ENCODE measurements at regions not wholly inside any gene's neighbourhood (a gene's known extent, or its start where the extent isn't known, plus 50 kb on each side); places are given as distances from the start of the nearest gene placed in this dataset.

DNA sequence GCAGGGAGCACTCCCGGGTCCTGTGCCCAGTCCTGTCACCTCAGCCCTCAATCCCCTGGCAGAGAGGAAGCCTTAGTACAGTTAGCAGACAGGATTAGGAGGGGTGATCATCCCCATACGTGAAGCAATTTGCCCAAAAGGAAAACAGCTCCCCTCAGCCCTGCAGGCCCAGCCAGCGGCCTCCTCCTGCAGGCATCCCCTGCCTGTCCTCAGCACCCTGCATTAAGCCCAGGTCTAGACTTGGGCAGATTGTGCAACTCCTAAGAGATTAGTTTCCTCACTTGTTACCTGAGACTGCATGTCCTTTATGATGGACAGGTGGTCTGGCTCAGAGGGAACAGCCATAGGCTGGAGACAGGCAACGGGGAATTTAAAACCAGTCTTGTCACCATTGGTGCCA lies 95.5 kb upstream of the TMEM45B start:
- no peak for TF ChIP-seq POLR2A (IDR thresholded peaks at IDR 0.05)
- TF ChIP-seq CTCF (IDR thresholded peaks at IDR 0.05), result no peak
- TF ChIP-seq POLR2AphosphoS5 (IDR thresholded peaks at IDR 0.05), result no peak
- TF ChIP-seq EP300 (IDR thresholded peaks at IDR 0.05), result no peak
